ENCODE measurements at regions not wholly inside any gene's neighbourhood (a gene's known extent, or its start where the extent isn't known, plus 50 kb on each side); places are given as distances from the start of the nearest gene placed in this dataset.

DNA sequence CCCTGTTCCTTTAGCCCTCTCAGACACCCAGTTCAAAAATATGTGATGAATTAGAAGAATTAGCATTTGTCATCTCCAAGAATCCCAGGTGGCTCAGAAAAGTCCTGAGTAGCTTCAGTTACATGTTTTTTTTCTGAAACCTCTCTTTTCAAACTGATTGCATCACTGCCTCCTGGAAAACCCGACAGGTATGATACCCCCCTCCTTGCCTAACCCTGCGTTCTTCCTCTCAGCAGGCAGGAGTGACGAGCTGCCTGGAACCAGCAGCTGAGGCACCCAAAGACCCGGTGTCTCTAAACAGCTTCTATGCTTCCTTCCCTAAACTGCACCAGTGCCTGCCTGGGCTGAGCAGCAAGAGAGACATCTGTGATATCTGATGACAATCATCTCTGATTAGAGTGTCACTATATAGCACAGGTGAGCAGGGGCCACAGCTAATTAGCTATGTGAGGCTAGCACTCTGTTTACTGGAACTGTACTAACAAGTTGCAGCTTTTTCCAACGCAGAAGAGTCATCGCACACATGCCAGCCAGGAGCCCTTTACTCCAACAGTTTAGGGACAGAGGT, 376.4 kb upstream of the ATP5MC3 start:
- TF ChIP-seq, protein P1, sequence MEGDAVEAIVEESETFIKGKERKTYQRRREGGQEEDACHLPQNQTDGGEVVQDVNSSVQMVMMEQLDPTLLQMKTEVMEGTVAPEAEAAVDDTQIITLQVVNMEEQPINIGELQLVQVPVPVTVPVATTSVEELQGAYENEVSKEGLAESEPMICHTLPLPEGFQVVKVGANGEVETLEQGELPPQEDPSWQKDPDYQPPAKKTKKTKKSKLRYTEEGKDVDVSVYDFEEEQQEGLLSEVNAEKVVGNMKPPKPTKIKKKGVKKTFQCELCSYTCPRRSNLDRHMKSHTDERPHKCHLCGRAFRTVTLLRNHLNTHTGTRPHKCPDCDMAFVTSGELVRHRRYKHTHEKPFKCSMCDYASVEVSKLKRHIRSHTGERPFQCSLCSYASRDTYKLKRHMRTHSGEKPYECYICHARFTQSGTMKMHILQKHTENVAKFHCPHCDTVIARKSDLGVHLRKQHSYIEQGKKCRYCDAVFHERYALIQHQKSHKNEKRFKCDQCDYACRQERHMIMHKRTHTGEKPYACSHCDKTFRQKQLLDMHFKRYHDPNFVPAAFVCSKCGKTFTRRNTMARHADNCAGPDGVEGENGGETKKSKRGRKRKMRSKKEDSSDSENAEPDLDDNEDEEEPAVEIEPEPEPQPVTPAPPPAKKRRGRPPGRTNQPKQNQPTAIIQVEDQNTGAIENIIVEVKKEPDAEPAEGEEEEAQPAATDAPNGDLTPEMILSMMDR (IDR thresholded peaks at IDR 0.05): no peak
- no peak for TF ChIP-seq POLR2A (IDR thresholded peaks at IDR 0.05)

All from testis (tissue), 2 donors.